Lung (tissue), 11 donors: ENCODE measurements at regions not wholly inside any gene's neighbourhood (a gene's known extent, or its start where the extent isn't known, plus 50 kb on each side); places are given as distances from the start of the nearest gene placed in this dataset.
"Not testable (repeated sequence)": the region's sequence is repeated elsewhere in the genome, so short reads cannot be mapped to it uniquely, and the experiment has no call there.

Experiments
- ATAC-seq: fragments of 200-7000 bp; cut with Tn5 transposase; one replicate; pipeline ENCODE4 v1.9.1; 2020; ENCODE audit warnings: moderate number of reproducible peaks; ENCODE audit not compliant: insufficient read depth, low FRiP score
- DNase-seq, 3 donors: peaks; one replicate each; pipeline ENCODE4 v3.0.0-alpha.2; 2013 to 2017
- H3K27ac ChIP-seq, 2 donors: one replicate each; pipeline ENCODE4 v1.5.1; 2013; ENCODE audit warnings: mild to moderate bottlenecking in 2 of 2, moderate library complexity in 2 of 2, control low read depth in 1 of 2, inconsistent platforms in 1 of 2, low read depth in 1 of 2, low read length in 1 of 2
- H3K27me3 ChIP-seq, 3 donors: one replicate each; pipeline ENCODE4 v1.5.1; 2013; ENCODE audit warnings: low read length in 2 of 3; ENCODE audit not compliant: control insufficient read depth in 3 of 3, insufficient read depth in 3 of 3
- H3K36me3 ChIP-seq, 4 donors: one replicate each; pipeline ENCODE4 v1.5.1; 2013; ENCODE audit warnings: low read length in 4 of 4, mild to moderate bottlenecking in 1 of 4, moderate library complexity in 1 of 4; ENCODE audit not compliant: control insufficient read depth in 4 of 4, insufficient read depth in 4 of 4
- H3K4me1 ChIP-seq, 5 donors: one replicate each; pipeline ENCODE4 v1.5.1; 2013; ENCODE audit warnings: low read length in 5 of 5, mild to moderate bottlenecking in 2 of 5, moderate library complexity in 1 of 5; ENCODE audit not compliant: control insufficient read depth in 5 of 5, insufficient read depth in 5 of 5
- H3K4me3 ChIP-seq: one replicate; pipeline ENCODE4 v1.5.1; 2013; ENCODE audit warnings: mild to moderate bottlenecking, control low read depth, moderate library complexity
- H3K9ac ChIP-seq, 2 donors: one replicate each; pipeline ENCODE4 v1.5.1; 2013; ENCODE audit warnings: low read length in 2 of 2, control low read depth in 1 of 2; ENCODE audit not compliant: insufficient read depth in 1 of 2
- H3K9me3 ChIP-seq, 4 donors: one replicate each; pipeline ENCODE4 v1.5.1; 2013; ENCODE audit warnings: low read length in 3 of 4, mild to moderate bottlenecking in 1 of 4, moderate library complexity in 1 of 4; ENCODE audit not compliant: control insufficient read depth in 4 of 4, insufficient read depth in 3 of 4
- CTCF ChIP-seq: IDR thresholded peaks from 2 replicates; pipeline ENCODE4 v1.5.1; 2012; ENCODE audit warnings: mild to moderate bottlenecking; ENCODE audit errors: control extremely low read depth, extremely low read depth
- WGBS, 2 donors: extraction: QIAGEN DNeasy Blood & Tissue Kit; methylation state at CpG; one replicate each; pipeline ENCODE4 v1.1.7; 2013; 5-methylcytosine and 5-hydroxymethylcytosine counted together
- donor health status: control.
- donor health status: control.
- donor health status: Bipolar disorder and iron deficiency.
- donor health status: healthy.
- donor health status: DM: yes; HTN: yes; CAD: no.

GRCh38 chr2:124985270-124985669 lies 960.2 kb downstream of the CNTNAP5 start:
- no peak for TF ChIP-seq CTCF
- 73 to 90% methylated on average over 2 of the region's 2 CpGs for WGBS, 2 donors
- no peak overlapping the region for H3K9ac ChIP-seq
- no peaks in the 10 kb centered on the region for H3K27me3 ChIP-seq
- no peak overlapping the region for H3K27ac ChIP-seq
- H3K9me3 ChIP-seq = no peaks in the 10 kb centered on the region
- H3K4me3 ChIP-seq = no peak overlapping the region
- no peaks in the 10 kb centered on the region for H3K36me3 ChIP-seq
- no peak for DNase-seq
- H3K4me1 ChIP-seq = no peaks in the 10 kb centered on the region
- ATAC-seq = no peak

- Histone ChIP-seq H3K9ac (no peak overlapping the region), H3K27ac (no peak overlapping the region), H3K4me3 (no peak overlapping the region), H3K9me3 (no peaks in the 10 kb centered on the region), H3K27me3 (no peaks in the 10 kb centered on the region), H3K36me3 (no peaks in the 10 kb centered on the region), H3K4me1 (no peaks in the 10 kb centered on the region)
- 75 to 83% methylated on average over 4 of the region's 4 CpGs for WGBS, 2 donors
- no peak for TF ChIP-seq CTCF
- DNase-seq = no peak
- no peak for ATAC-seq
These were observed 961.0 kb downstream of the CNTNAP5 start for GRCh38 chr2:124986136-124986535.

GRCh38 chr2:124986870-124987269 lies 961.8 kb downstream of the CNTNAP5 start:
- H3K9me3 ChIP-seq, DNase-seq, H3K9ac ChIP-seq, H3K27ac ChIP-seq, H3K36me3 ChIP-seq, H3K27me3 ChIP-seq, H3K4me1 ChIP-seq, ATAC-seq, H3K4me3 ChIP-seq: not testable (repeated sequence)
- WGBS, 2 donors = 90% methylated on average over 11 of the region's 11 CpGs

- not testable (repeated sequence) for H3K9me3 ChIP-seq, H3K27me3 ChIP-seq, H3K4me3 ChIP-seq, H3K9ac ChIP-seq, H3K4me1 ChIP-seq, H3K27ac ChIP-seq, H3K36me3 ChIP-seq, DNase-seq, ATAC-seq
- WGBS, 2 donors = 93 to 94% methylated on average over 18 to 28 of the region's 28 CpGs
These were observed 962.3 kb downstream of the CNTNAP5 start for GRCh38 chr2:124987436-124987835.

- WGBS, 2 donors = 90 to 92% methylated on average over 2 of the region's 2 CpGs
- DNase-seq (no peak), ATAC-seq (no peak)
- Histone ChIP-seq H3K27ac (no peak overlapping the region), H3K36me3 (no peaks in the 10 kb centered on the region), H3K9ac (no peak overlapping the region), H3K9me3 (no peaks in the 10 kb centered on the region), H3K27me3 (no peaks in the 10 kb centered on the region), H3K4me1 (no peaks in the 10 kb centered on the region), H3K4me3 (no peak overlapping the region)
- TF ChIP-seq CTCF = no peak
These were observed 963.0 kb downstream of the CNTNAP5 start for GRCh38 chr2:124988111-124988510.
